ENCODE measurements at regions not wholly inside any gene's neighbourhood (a gene's known extent, or its start where the extent isn't known, plus 50 kb on each side); places are given as distances from the start of the nearest gene placed in this dataset.

DNA sequence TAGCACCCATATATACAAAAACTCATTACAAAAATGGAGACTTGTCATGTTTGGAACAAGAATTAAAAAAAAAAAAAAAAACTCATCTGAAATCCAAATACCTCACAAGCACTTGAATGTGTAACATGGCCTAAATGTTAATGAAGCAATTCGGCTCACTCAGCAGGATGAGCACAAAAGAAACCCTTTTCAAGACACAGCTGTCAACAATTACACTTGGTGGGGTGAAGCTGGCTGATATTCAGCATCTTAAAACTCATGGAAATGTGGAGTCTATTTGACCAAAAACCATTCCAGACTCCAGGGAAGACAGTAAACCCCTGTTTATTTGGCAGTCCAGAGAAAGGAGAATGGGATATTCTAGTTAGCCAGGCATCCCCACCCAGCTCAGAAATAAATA lies 205.4 kb upstream of the TSC22D2 start:
- TF ChIP-seq POLR2AphosphoS5 (IDR thresholded peaks at IDR 0.05; ENCODE audit: low read depth, low read length): no peak
- no peak for TF ChIP-seq TAF1 (IDR thresholded peaks at IDR 0.05; ENCODE audit: borderline replicate concordance, insufficient read depth, low read length)
- no peak for TF ChIP-seq SIN3A (IDR thresholded peaks at IDR 0.05; ENCODE audit: borderline replicate concordance, insufficient read depth, low read length)
- TF ChIP-seq, protein P1, sequence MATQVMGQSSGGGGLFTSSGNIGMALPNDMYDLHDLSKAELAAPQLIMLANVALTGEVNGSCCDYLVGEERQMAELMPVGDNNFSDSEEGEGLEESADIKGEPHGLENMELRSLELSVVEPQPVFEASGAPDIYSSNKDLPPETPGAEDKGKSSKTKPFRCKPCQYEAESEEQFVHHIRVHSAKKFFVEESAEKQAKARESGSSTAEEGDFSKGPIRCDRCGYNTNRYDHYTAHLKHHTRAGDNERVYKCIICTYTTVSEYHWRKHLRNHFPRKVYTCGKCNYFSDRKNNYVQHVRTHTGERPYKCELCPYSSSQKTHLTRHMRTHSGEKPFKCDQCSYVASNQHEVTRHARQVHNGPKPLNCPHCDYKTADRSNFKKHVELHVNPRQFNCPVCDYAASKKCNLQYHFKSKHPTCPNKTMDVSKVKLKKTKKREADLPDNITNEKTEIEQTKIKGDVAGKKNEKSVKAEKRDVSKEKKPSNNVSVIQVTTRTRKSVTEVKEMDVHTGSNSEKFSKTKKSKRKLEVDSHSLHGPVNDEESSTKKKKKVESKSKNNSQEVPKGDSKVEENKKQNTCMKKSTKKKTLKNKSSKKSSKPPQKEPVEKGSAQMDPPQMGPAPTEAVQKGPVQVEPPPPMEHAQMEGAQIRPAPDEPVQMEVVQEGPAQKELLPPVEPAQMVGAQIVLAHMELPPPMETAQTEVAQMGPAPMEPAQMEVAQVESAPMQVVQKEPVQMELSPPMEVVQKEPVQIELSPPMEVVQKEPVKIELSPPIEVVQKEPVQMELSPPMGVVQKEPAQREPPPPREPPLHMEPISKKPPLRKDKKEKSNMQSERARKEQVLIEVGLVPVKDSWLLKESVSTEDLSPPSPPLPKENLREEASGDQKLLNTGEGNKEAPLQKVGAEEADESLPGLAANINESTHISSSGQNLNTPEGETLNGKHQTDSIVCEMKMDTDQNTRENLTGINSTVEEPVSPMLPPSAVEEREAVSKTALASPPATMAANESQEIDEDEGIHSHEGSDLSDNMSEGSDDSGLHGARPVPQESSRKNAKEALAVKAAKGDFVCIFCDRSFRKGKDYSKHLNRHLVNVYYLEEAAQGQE (IDR thresholded peaks at IDR 0.05; ENCODE audit: insufficient read depth in 1 of 2, low read depth in 2 of 2, low read length in 2 of 2): no peak

Data from PFSK-1 (cell line).